Retinal pigment epithelial cell (primary cell): ENCODE measurements at regions not wholly inside any gene's neighbourhood (a gene's known extent, or its start where the extent isn't known, plus 50 kb on each side); places are given as distances from the start of the nearest gene placed in this dataset.
"Not testable (repeated sequence)": the region's sequence is repeated elsewhere in the genome, so short reads cannot be mapped to it uniquely, and the experiment has no call there.

Source experiments
- DNase-seq: peaks from one replicate; pipeline ENCODE4 v3.0.0-alpha.2; 2010; ENCODE audit warnings: low read depth
- H3K4me3 ChIP-seq: 2 replicates; pipeline ENCODE4 v1.5.1; 2011; ENCODE audit warnings: mild to moderate bottlenecking, low read length, control low read depth, moderate library complexity
- TF ChIP-seq, protein P1 (sequence below): conservative IDR thresholded peaks from 2 replicates; pipeline ENCODE4 v1.5.1; 2011; ENCODE audit warnings: low read depth, low read length, control low read depth, inconsistent platforms

DNA sequence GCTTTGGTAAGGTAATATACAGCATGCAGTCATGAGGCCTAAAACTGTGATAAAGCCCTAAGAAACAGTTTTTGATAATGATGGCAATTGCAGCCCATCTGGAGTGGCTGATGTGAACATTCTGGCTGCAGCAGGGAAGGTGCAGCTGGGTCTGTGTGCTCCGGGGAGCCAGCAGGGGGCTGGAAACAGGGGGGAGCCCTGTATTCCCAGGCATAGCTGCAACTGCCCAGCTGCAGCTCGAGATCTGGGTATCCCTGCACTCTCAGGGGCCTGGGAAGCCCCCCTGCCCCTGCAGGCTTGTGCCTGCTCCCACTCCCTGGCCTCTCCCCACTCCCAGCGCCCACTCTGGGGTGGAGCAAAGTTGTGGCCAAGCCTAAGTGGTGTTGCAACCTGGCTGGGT is 95.6 kb downstream of the RRAGB start:
- TF ChIP-seq, protein P1, sequence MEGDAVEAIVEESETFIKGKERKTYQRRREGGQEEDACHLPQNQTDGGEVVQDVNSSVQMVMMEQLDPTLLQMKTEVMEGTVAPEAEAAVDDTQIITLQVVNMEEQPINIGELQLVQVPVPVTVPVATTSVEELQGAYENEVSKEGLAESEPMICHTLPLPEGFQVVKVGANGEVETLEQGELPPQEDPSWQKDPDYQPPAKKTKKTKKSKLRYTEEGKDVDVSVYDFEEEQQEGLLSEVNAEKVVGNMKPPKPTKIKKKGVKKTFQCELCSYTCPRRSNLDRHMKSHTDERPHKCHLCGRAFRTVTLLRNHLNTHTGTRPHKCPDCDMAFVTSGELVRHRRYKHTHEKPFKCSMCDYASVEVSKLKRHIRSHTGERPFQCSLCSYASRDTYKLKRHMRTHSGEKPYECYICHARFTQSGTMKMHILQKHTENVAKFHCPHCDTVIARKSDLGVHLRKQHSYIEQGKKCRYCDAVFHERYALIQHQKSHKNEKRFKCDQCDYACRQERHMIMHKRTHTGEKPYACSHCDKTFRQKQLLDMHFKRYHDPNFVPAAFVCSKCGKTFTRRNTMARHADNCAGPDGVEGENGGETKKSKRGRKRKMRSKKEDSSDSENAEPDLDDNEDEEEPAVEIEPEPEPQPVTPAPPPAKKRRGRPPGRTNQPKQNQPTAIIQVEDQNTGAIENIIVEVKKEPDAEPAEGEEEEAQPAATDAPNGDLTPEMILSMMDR = no peak
- DNase-seq = no peak
- H3K4me3 ChIP-seq = no peak overlapping the region

DNA sequence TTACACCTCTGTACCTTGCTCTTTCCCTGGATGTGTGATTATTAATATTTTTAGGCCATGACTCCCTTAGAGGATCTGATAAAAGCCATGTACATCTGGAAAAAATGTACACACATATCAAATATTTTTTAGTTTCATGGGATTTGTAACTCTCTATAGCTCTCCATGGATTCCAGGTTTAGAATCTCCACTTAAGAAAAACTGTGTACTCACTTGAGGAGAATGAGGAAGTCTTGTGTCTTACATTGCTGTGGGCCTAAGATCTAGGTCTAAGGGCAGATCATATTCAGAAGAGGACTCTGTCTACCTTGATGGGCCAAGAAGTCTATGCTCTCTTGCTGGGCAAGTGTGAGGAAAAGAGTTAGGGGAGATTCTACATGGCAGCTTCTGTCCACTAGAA is 98.0 kb downstream of the RRAGB start:
- TF ChIP-seq, protein P1 = no peak
- no peak overlapping the region for H3K4me3 ChIP-seq
- no peak for DNase-seq

DNA sequence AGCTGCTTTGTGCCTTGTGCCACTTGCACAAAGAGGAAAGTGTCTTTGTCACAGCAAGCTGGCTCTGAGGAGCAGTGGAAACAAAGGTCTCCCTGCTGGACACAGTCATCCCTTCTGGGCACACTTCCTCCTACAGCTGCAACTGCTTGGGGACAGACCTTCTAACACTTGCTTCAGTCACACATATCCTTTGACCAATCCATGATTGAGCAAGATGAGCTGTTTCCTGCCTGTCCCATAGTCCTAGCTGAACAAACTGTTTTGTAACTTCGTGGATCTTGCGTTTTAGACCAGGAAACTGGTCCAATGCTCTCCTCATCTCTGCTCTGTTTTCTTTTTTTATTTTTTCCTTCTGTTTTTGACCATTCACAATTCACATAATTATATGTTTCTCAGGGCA is 98.5 kb downstream of the RRAGB start:
- DNase-seq = no peak
- TF ChIP-seq, protein P1 = no peak
- H3K4me3 ChIP-seq = no peak overlapping the region

DNA sequence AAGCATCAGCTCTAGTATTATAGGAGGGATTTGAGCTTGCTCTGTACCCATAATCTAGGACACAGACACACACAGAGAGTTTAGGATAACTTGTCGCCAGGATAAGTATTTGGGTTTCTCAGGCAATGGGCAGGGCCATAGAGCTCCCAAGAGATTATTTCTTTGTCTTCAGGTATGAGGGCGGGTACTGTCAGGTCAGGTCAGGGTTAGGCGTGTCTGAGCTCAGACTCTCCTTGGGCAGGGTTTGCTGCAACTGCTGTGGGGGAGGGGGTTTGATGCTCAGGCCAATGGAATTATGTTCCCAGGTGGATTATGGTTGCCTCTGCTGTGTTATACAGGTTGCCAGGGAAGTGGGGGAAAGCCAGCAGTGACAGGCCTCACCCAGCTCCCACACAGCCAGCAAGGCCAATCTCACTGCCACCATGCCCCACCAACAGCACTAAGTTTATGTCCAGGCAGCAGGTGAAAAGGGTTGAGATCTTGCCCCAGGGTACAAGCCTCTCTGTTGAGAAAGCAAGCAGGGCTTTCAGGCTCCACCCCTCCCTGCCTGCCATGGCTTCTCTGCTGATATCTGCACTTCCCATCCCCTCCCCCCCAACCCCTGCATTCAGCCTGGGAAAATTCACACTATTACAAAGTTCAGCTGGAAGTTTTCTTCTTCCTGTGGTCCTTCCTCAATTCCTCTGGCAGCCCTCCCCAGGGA is 101.3 kb downstream of the RRAGB start:
- no peak overlapping the region for H3K4me3 ChIP-seq
- TF ChIP-seq, protein P1 = no peak
- DNase-seq = no peak

DNA sequence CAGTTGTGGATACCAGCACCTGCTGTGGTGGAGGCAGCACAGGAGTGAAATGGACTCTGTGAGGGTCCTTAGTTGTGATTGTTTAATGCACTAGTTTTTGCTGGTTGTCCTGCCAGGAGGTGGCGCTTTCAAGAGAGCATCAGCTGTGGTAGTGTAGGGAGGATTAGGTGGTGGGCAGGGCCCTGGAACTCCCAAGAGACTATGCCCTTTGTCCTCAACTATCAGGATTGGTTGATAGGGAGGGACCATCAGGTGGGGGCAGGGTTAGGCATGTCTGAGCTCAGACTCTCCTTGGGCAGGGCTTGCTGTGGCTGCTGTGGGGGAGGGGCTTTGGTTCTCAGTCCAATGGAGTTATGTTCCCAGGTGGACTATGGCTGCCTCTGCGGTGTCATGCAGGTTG is 121.9 kb downstream of the RRAGB start:
- TF ChIP-seq, protein P1 = no peak
- no peak for DNase-seq

DNA sequence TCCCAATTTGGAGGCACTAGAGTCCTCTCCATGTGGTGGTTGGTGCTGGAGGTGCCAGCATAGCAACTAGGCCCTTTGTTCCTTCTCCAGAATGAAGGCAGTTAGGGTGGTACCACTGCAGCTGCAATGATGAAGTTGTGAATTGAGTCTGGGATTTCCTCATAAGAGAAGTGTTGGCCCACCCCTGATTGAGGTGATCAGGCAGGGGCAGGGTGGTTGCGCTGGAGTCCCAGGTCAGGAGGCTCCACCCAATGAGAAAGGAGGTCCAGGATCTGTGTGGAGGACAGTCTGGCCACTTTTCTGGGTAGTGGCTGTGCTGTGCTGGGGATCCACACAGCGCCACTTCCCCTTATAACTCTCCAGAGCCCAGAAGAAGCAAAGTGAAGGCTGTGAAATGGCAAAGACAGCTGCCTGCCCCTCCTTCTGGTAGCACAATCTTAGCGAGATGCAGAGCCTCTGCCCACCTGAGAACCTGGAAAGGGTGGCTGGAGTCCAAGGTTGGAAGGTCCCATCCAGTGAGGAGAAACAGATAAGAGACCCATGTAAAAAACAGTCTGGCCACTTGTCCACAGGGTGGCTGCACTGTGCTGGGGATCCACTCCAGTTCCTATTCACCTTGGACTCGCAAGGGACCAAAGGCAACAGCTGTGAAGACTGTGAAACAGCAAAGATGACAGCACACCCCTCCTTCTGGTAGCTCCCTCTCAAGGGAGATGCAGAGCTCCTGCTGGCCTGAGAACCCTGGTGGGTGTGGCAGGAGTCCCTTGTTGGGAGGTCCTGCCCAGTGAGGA is 124.6 kb downstream of the RRAGB start:
- TF ChIP-seq, protein P1 = no peak
- DNase-seq = no peak
- H3K4me3 ChIP-seq = no peak overlapping the region

More for the DNA sequence above, 121.9 kb downstream of the RRAGB start:
- no peak overlapping the region for H3K4me3 ChIP-seq

DNA sequence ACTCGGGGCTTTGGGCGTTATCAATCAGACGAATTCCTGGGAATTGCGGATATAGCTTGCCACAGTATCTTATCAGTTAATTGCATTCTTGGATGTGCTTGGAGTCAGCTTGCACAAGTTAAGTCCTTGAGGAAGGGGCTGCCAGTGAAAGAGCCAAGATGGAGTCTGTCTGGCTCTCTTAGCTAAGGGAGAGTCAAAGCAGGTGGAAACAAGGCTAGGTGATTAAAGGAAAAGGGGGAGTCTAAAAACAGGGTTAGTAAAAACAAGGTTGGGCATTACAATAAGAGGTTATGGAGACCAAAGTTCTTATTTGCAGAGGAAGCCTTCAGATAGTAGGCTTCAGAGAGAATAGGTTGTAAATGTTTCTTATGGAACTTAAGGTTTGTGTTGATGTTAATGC is 149.2 kb downstream of the RRAGB start:
- not testable (repeated sequence) for H3K4me3 ChIP-seq, DNase-seq
